SH-SY5Y (cell line): ENCODE measurements at regions not wholly inside any gene's neighbourhood (a gene's known extent, or its start where the extent isn't known, plus 50 kb on each side); places are given as distances from the start of the nearest gene placed in this dataset.

Experiments
- GATA2 ChIP-seq: IDR thresholded peaks from 2 replicates; pipeline ENCODE4 v1.6.1; 2011; ENCODE audit warnings: mild to moderate bottlenecking, low read depth, low read length
- GATA3 ChIP-seq: IDR thresholded peaks from 2 replicates; pipeline ENCODE4 v1.6.1; 2011; ENCODE audit warnings: low read depth, mild to moderate bottlenecking, low read length, moderate library complexity

DNA sequence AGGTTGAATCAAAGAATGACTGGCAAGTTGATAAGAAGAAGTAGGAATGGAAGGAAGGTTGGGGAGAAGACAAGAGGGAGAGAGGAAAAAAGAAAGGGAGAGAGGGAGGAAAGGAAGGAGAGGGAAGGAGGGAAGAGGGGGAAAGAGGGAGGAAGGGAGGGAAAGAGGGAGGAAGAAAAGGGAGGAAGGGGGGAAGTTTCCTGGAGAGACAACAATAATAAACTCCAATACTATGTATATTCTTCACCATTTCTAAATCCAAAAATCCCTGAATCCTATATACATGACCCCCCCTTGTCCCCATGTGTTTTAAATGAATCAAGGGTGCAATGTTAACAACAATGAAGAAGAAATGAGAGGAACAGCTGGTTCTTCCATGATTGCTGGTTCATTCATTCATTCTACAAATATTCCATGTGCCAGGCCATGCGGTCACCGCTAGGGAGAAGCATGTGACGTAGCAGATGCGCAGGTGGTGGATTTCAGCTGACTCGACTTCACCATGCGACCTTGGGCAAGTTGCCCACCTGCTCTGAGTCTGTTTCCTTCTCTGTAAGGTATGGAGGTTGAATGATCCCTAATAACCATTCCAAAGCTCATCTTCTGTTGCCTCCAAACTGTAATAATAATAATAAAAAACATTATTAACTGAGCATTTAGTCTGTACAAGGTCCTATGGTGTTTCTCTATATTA is 77.6 kb downstream of the EN1 start:
- TF ChIP-seq GATA2 (no peak), GATA3 (no peak)
